BLaER1 (cell line): ENCODE measurements at regions not wholly inside any gene's neighbourhood (a gene's known extent, or its start where the extent isn't known, plus 50 kb on each side); places are given as distances from the start of the nearest gene placed in this dataset.
"Not testable (repeated sequence)": the region's sequence is repeated elsewhere in the genome, so short reads cannot be mapped to it uniquely, and the experiment has no call there.

Experiments
- H3K27ac ChIP-seq: shearing (Covaris generic); formaldehyde crosslinking; 2 replicates; pipeline ENCODE4 v1.8.1; 2022
- H3K27me3 ChIP-seq: shearing (Covaris generic); formaldehyde crosslinking; 2 replicates; pipeline ENCODE4 v1.8.1; 2022
- H3K36me3 ChIP-seq: shearing (Covaris generic); formaldehyde crosslinking; 2 replicates; pipeline ENCODE4 v1.8.1; 2022
- H3K4me1 ChIP-seq: shearing (Covaris generic); formaldehyde crosslinking; 2 replicates; pipeline ENCODE4 v1.8.1; 2022
- H3K4me2 ChIP-seq: shearing (Covaris generic); formaldehyde crosslinking; 2 replicates; pipeline ENCODE4 v1.8.1; 2022
- H3K4me3 ChIP-seq: shearing (Covaris generic); formaldehyde crosslinking; 2 replicates; pipeline ENCODE4 v1.8.1; 2022
- H3K9ac ChIP-seq: shearing (Covaris generic); formaldehyde crosslinking; 2 replicates; pipeline ENCODE4 v1.8.1; 2022
- H3K9me3 ChIP-seq: shearing (Covaris generic); formaldehyde crosslinking; 2 replicates; pipeline ENCODE4 v1.8.1; 2022
- H4K20me1 ChIP-seq: shearing (Covaris generic); formaldehyde crosslinking; 2 replicates; pipeline ENCODE4 v1.8.1; 2022
- Cebpa-rat ChIP-seq: shearing (Covaris generic); IDR thresholded peaks from 2 replicates; pipeline ENCODE4 v1.8.1; 2022

- H3K4me2 ChIP-seq, result no peak overlapping the region
- peaks cover 10% of the 10 kb centered on the region for H3K4me1 ChIP-seq
- no peak for TF ChIP-seq Cebpa-rat
- no peaks in the 10 kb centered on the region for H4K20me1 ChIP-seq
- no peaks in the 10 kb centered on the region for H3K9me3 ChIP-seq
- H3K36me3 ChIP-seq, result no peaks in the 10 kb centered on the region
- H3K4me3 ChIP-seq, result no peak overlapping the region
- no peak overlapping the region for H3K9ac ChIP-seq
- H3K27me3 ChIP-seq, result no peaks in the 10 kb centered on the region
- no peak overlapping the region for H3K27ac ChIP-seq
These were observed 89.0 kb upstream of the PPM1H start for GRCh38 chr12:63023926-63024325.

GRCh38 chr12:63021116-63021515, 86.2 kb upstream of the PPM1H start:
- Histone ChIP-seq H3K4me1 (peaks cover 10% of the 10 kb centered on the region), H3K27ac (no peak overlapping the region), H4K20me1 (no peaks in the 10 kb centered on the region), H3K36me3 (no peaks in the 10 kb centered on the region), H3K27me3 (no peaks in the 10 kb centered on the region), H3K9ac (no peak overlapping the region), H3K4me3 (no peak overlapping the region), H3K4me2 (peak overlapping the region; percentile 23; the same call in 1 of the 2 replicates), H3K9me3 (no peaks in the 10 kb centered on the region)
- TF ChIP-seq Cebpa-rat, result no peak

- Histone ChIP-seq H3K27me3 (no peaks in the 10 kb centered on the region), H4K20me1 (no peaks in the 10 kb centered on the region), H3K9ac (no peak overlapping the region), H3K9me3 (no peaks in the 10 kb centered on the region), H3K4me2 (no peak overlapping the region), H3K27ac (no peak overlapping the region), H3K36me3 (no peaks in the 10 kb centered on the region), H3K4me1 (peaks cover 10% of the 10 kb centered on the region), H3K4me3 (no peak overlapping the region)
- TF ChIP-seq Cebpa-rat, result no peak
These were observed 85.3 kb upstream of the PPM1H start for GRCh38 chr12:63020269-63020668.

GRCh38 chr12:63018273-63018672, 83.3 kb upstream of the PPM1H start:
- Histone ChIP-seq H4K20me1 (no peaks in the 10 kb centered on the region), H3K27me3 (no peaks in the 10 kb centered on the region), H3K36me3 (no peaks in the 10 kb centered on the region), H3K4me1 (peaks cover 10% of the 10 kb centered on the region), H3K4me3 (no peak overlapping the region), H3K4me2 (no peak overlapping the region), H3K9ac (no peak overlapping the region), H3K27ac (no peak overlapping the region), H3K9me3 (no peaks in the 10 kb centered on the region)
- TF ChIP-seq Cebpa-rat, result no peak

GRCh38 chr12:63013302-63013701, 78.4 kb upstream of the PPM1H start:
- Histone ChIP-seq H4K20me1 (no peaks in the 10 kb centered on the region), H3K27me3 (no peaks in the 10 kb centered on the region)
- TF ChIP-seq Cebpa-rat, result no peak

GRCh38 chr12:63010698-63011097, 75.7 kb upstream of the PPM1H start:
- no peak overlapping the region for H3K4me2 ChIP-seq
- no peaks in the 10 kb centered on the region for H3K4me1 ChIP-seq
- H3K4me3 ChIP-seq, result no peak overlapping the region
- no peak for TF ChIP-seq Cebpa-rat
- no peak overlapping the region for H3K27ac ChIP-seq
- no peaks in the 10 kb centered on the region for H4K20me1 ChIP-seq
- no peak overlapping the region for H3K9ac ChIP-seq
- no peaks in the 10 kb centered on the region for H3K27me3 ChIP-seq
- H3K36me3 ChIP-seq, result no peaks in the 10 kb centered on the region
- H3K9me3 ChIP-seq, result no peaks in the 10 kb centered on the region

More at GRCh38 chr12:63013302-63013701, 78.4 kb upstream of the PPM1H start:
- H3K36me3 ChIP-seq, result no peaks in the 10 kb centered on the region
- no peaks in the 10 kb centered on the region for H3K4me1 ChIP-seq
- no peak overlapping the region for H3K4me3 ChIP-seq
- no peak overlapping the region for H3K4me2 ChIP-seq
- no peaks in the 10 kb centered on the region for H3K9me3 ChIP-seq
- H3K27ac ChIP-seq, result no peak overlapping the region
- no peak overlapping the region for H3K9ac ChIP-seq

- no peak overlapping the region for H3K27ac ChIP-seq
- TF ChIP-seq Cebpa-rat, result no peak
These were observed 73.4 kb upstream of the PPM1H start for GRCh38 chr12:63008372-63008771.

GRCh38 chr12:63007726-63008125, 72.8 kb upstream of the PPM1H start:
- H3K4me3 ChIP-seq, result no peak overlapping the region
- H3K4me1 ChIP-seq, result no peaks in the 10 kb centered on the region
- no peak overlapping the region for H3K4me2 ChIP-seq
- no peak overlapping the region for H3K9ac ChIP-seq
- no peaks in the 10 kb centered on the region for H3K9me3 ChIP-seq
- TF ChIP-seq Cebpa-rat, result no peak
- H4K20me1 ChIP-seq, result no peaks in the 10 kb centered on the region
- no peaks in the 10 kb centered on the region for H3K27me3 ChIP-seq
- no peaks in the 10 kb centered on the region for H3K36me3 ChIP-seq
- H3K27ac ChIP-seq, result no peak overlapping the region

More at GRCh38 chr12:63008372-63008771, 73.4 kb upstream of the PPM1H start:
- Histone ChIP-seq H3K4me2 (no peak overlapping the region), H3K4me3 (no peak overlapping the region), H3K9me3 (no peaks in the 10 kb centered on the region), H3K4me1 (no peaks in the 10 kb centered on the region), H3K36me3 (no peaks in the 10 kb centered on the region), H4K20me1 (no peaks in the 10 kb centered on the region), H3K9ac (no peak overlapping the region), H3K27me3 (no peaks in the 10 kb centered on the region)

GRCh38 chr12:63006536-63006935, 71.6 kb upstream of the PPM1H start:
- H3K4me3 ChIP-seq, result no peak overlapping the region
- no peak overlapping the region for H3K9ac ChIP-seq
- H3K27me3 ChIP-seq, result no peaks in the 10 kb centered on the region
- TF ChIP-seq Cebpa-rat, result no peak
- no peaks in the 10 kb centered on the region for H3K4me1 ChIP-seq
- H3K4me2 ChIP-seq, result no peak overlapping the region
- H4K20me1 ChIP-seq, result no peaks in the 10 kb centered on the region
- H3K9me3 ChIP-seq, result no peaks in the 10 kb centered on the region
- H3K27ac ChIP-seq, result no peak overlapping the region
- no peaks in the 10 kb centered on the region for H3K36me3 ChIP-seq

GRCh38 chr12:63005382-63005781, 70.4 kb upstream of the PPM1H start:
- H3K4me1 ChIP-seq, result no peaks in the 10 kb centered on the region

GRCh38 chr12:63003223-63003819, 68.4 kb upstream of the PPM1H start:
- Histone ChIP-seq H3K4me1 (no peaks in the 10 kb centered on the region), H3K27ac (no peak overlapping the region), H3K9ac (no peak overlapping the region), H3K9me3 (no peaks in the 10 kb centered on the region), H4K20me1 (no peaks in the 10 kb centered on the region), H3K27me3 (no peaks in the 10 kb centered on the region), H3K36me3 (no peaks in the 10 kb centered on the region), H3K4me3 (no peak overlapping the region), H3K4me2 (no peak overlapping the region)
- no peak for TF ChIP-seq Cebpa-rat

More at GRCh38 chr12:63005382-63005781, 70.4 kb upstream of the PPM1H start:
- H3K4me3 ChIP-seq, result no peak overlapping the region
- H4K20me1 ChIP-seq, result no peaks in the 10 kb centered on the region
- no peak for TF ChIP-seq Cebpa-rat
- H3K36me3 ChIP-seq, result no peaks in the 10 kb centered on the region
- H3K9ac ChIP-seq, result no peak overlapping the region
- no peak overlapping the region for H3K4me2 ChIP-seq
- no peak overlapping the region for H3K27ac ChIP-seq
- no peaks in the 10 kb centered on the region for H3K9me3 ChIP-seq
- no peaks in the 10 kb centered on the region for H3K27me3 ChIP-seq

- not testable (repeated sequence) for H3K9ac ChIP-seq, H3K4me1 ChIP-seq, H3K4me3 ChIP-seq, H3K9me3 ChIP-seq, H3K27me3 ChIP-seq, H4K20me1 ChIP-seq, H3K4me2 ChIP-seq, H3K27ac ChIP-seq, H3K36me3 ChIP-seq
These were observed 67.1 kb upstream of the PPM1H start for GRCh38 chr12:63002059-63002458.
